Neural cell (in vitro differentiated cells): ENCODE measurements at regions not wholly inside any gene's neighbourhood (a gene's known extent, or its start where the extent isn't known, plus 50 kb on each side); places are given as distances from the start of the nearest gene placed in this dataset.

Experiments used
- CTCF ChIP-seq: fragments of 450-650 bp; IDR thresholded peaks from 2 replicates; pipeline ENCODE4 v1.5.1; 2014; ENCODE audit warnings: antibody characterized with exemption, mild to moderate bottlenecking, moderate library complexity; ENCODE audit not compliant: poor library complexity, severe bottlenecking
- EP300 ChIP-seq: fragments of 450-650 bp; conservative IDR thresholded peaks from 2 replicates; pipeline ENCODE4 v1.6.1; 2014; ENCODE audit warnings: antibody characterized with exemption, mild to moderate bottlenecking, moderate library complexity; ENCODE audit not compliant: poor library complexity, severe bottlenecking
- EZH2 ChIP-seq: fragments of 200-600, 300-800 bp; shearing (Covaris generic), sonication (generic); IDR thresholded peaks from 2 replicates; pipeline ENCODE4 v1.6.1; 2014; ENCODE audit warnings: antibody characterized with exemption, low read length, borderline replicate concordance, mild to moderate bottlenecking; ENCODE audit not compliant: insufficient read depth, poor library complexity, severe bottlenecking
- MXI1 ChIP-seq: fragments of 450-650 bp; conservative IDR thresholded peaks from 2 replicates; pipeline ENCODE4 v1.6.1; 2014; ENCODE audit warnings: antibody characterized with exemption, mild to moderate bottlenecking; ENCODE audit not compliant: poor library complexity, severe bottlenecking
- POLR2AphosphoS5 ChIP-seq: IDR thresholded peaks from 2 replicates; pipeline ENCODE4 v1.6.1; 2012
- RAD21 ChIP-seq: fragments of 450-650 bp; conservative IDR thresholded peaks from 2 replicates; pipeline ENCODE4 v1.6.1; 2014; ENCODE audit warnings: antibody characterized with exemption, mild to moderate bottlenecking, moderate library complexity
- REST ChIP-seq: IDR thresholded peaks from 2 replicates; pipeline ENCODE4 v1.6.1; 2012; ENCODE audit warnings: borderline replicate concordance
- SMC3 ChIP-seq: fragments of 450-650 bp; conservative IDR thresholded peaks from 2 replicates; pipeline ENCODE4 v1.6.1; 2014; ENCODE audit warnings: antibody characterized with exemption, mild to moderate bottlenecking, moderate library complexity; ENCODE audit not compliant: poor library complexity
- TAF1 ChIP-seq: IDR thresholded peaks from 2 replicates; pipeline ENCODE4 v1.6.1; 2012; ENCODE audit warnings: low read depth

- no peak for TF ChIP-seq CTCF
- no peak for TF ChIP-seq REST
- TF ChIP-seq EP300, result no peak
- no peak for TF ChIP-seq TAF1
- TF ChIP-seq MXI1, result no peak
- no peak for TF ChIP-seq RAD21
- no peak for TF ChIP-seq EZH2
- no peak for TF ChIP-seq POLR2AphosphoS5
- no peak for TF ChIP-seq SMC3
Observed at GRCh38 chr1:53398576-53399365, 60.4 kb upstream of the DMRTB1 start.
